Right renal pelvis (tissue), 4 donors: ENCODE measurements at regions not wholly inside any gene's neighbourhood (a gene's known extent, or its start where the extent isn't known, plus 50 kb on each side); places are given as distances from the start of the nearest gene placed in this dataset.

Experiments used
- DNase-seq, 4 donors: peaks; one replicate each; pipeline ENCODE4 v3.0.0-alpha.2; 2013; ENCODE audit warnings: low read depth in 4 of 4, low spot score in 3 of 4, missing footprints in 1 of 4

- DNase-seq = no peak
Observed at GRCh38 chr2:240335061-240335460, 100.4 kb upstream of the GPC1 start.

GRCh38 chr2:240336820-240337427, 98.5 kb upstream of the GPC1 start:
- DNase-seq = no peak

GRCh38 chr2:240338274-240338673, 97.2 kb upstream of the GPC1 start:
- DNase-seq = no peak

GRCh38 chr2:240339411-240340360, 95.8 kb upstream of the GPC1 start:
- no peak for DNase-seq

GRCh38 chr2:240340361-240340761, 95.1 kb upstream of the GPC1 start:
- no peak for DNase-seq

GRCh38 chr2:240341064-240341463, 94.4 kb upstream of the GPC1 start:
- DNase-seq = no peak

GRCh38 chr2:240343548-240343947, 91.9 kb upstream of the GPC1 start:
- DNase-seq = no peak

GRCh38 chr2:240344904-240345303, 90.6 kb upstream of the GPC1 start:
- DNase-seq = no peak

- DNase-seq = no peak
Observed at GRCh38 chr2:240346015-240346752, 89.3 kb upstream of the GPC1 start.

GRCh38 chr2:240346753-240347372, 88.6 kb upstream of the GPC1 start:
- DNase-seq = no peak

- no peak for DNase-seq
Observed at GRCh38 chr2:240347373-240347940, 88.0 kb upstream of the GPC1 start.

- DNase-seq = no peak
Observed at GRCh38 chr2:240347949-240348500, 87.4 kb upstream of the GPC1 start.

- no peak for DNase-seq
Observed at GRCh38 chr2:240348522-240348921, 86.9 kb upstream of the GPC1 start.

GRCh38 chr2:240349133-240350005, 86.1 kb upstream of the GPC1 start:
- DNase-seq = no peak

- no peak for DNase-seq
Observed at GRCh38 chr2:240350006-240350355, 85.5 kb upstream of the GPC1 start.

- DNase-seq = no peak
Observed at GRCh38 chr2:240350696-240351087, 84.8 kb upstream of the GPC1 start.

GRCh38 chr2:240351088-240351741, 84.2 kb upstream of the GPC1 start:
- DNase-seq = no peak

- no peak for DNase-seq
Observed at GRCh38 chr2:240351826-240352426, 83.5 kb upstream of the GPC1 start.
